NCI-H748 treated with DMSO at 0.1 percent for 48 hours (cell line): ENCODE measurements at regions not wholly inside any gene's neighbourhood (a gene's known extent, or its start where the extent isn't known, plus 50 kb on each side); places are given as distances from the start of the nearest gene placed in this dataset.
"Not testable (repeated sequence)": the region's sequence is repeated elsewhere in the genome, so short reads cannot be mapped to it uniquely, and the experiment has no call there.

Source experiments
- DNase-seq: peaks from one replicate; lab custom pipeline; 2025; lab: John Stamatoyannopoulos, UW

- no peak for DNase-seq
Observed at GRCh38 chr2:236899950-236900640, 185.6 kb upstream of the COPS8 start.

- no peak for DNase-seq
Observed at GRCh38 chr2:236901956-236902355, 183.7 kb upstream of the COPS8 start.

GRCh38 chr2:236903978-236904377 is 181.7 kb upstream of the COPS8 start:
- no peak for DNase-seq

GRCh38 chr2:236904389-236905263 is 181.1 kb upstream of the COPS8 start:
- DNase-seq = no peak

GRCh38 chr2:236905976-236906375 is 179.7 kb upstream of the COPS8 start:
- no peak for DNase-seq

- DNase-seq = no peak
Observed at GRCh38 chr2:236908439-236909192, 177.1 kb upstream of the COPS8 start.

GRCh38 chr2:236909193-236909504 is 176.5 kb upstream of the COPS8 start:
- no peak for DNase-seq

GRCh38 chr2:236909802-236910201 is 175.9 kb upstream of the COPS8 start:
- no peak for DNase-seq

- no peak for DNase-seq
Observed at GRCh38 chr2:236910781-236911495, 174.8 kb upstream of the COPS8 start.

- DNase-seq = no peak
Observed at GRCh38 chr2:236912326-236913120, 173.2 kb upstream of the COPS8 start.

GRCh38 chr2:236915186-236915585 is 170.5 kb upstream of the COPS8 start:
- DNase-seq = no peak

GRCh38 chr2:236915726-236916125 is 170.0 kb upstream of the COPS8 start:
- DNase-seq = no peak

- peak; percentile 53 for DNase-seq
Observed at GRCh38 chr2:236916181-236916580, 169.5 kb upstream of the COPS8 start.

GRCh38 chr2:236916651-236917050 is 169.0 kb upstream of the COPS8 start:
- no peak for DNase-seq

- DNase-seq = no peak
Observed at GRCh38 chr2:236917164-236917563, 168.5 kb upstream of the COPS8 start.

- no peak for DNase-seq
Observed at GRCh38 chr2:236918545-236918944, 167.1 kb upstream of the COPS8 start.

GRCh38 chr2:236919209-236919608 is 166.5 kb upstream of the COPS8 start:
- no peak for DNase-seq

- DNase-seq = not testable (repeated sequence)
Observed at GRCh38 chr2:236919801-236920379, 165.8 kb upstream of the COPS8 start.

- no peak for DNase-seq
Observed at GRCh38 chr2:236922061-236922460, 163.6 kb upstream of the COPS8 start.

- DNase-seq = no peak
Observed at GRCh38 chr2:236928380-236929037, 157.2 kb upstream of the COPS8 start.
